Neural cell (in vitro differentiated cells): ENCODE measurements at regions not wholly inside any gene's neighbourhood (a gene's known extent, or its start where the extent isn't known, plus 50 kb on each side); places are given as distances from the start of the nearest gene placed in this dataset.

Experiments used
- H2AFZ ChIP-seq: fragments of 200-600, 300-800 bp; sonication (generic), shearing (Covaris generic); 2 replicates; pipeline ENCODE4 v1.6.0; 2014; ENCODE audit warnings: low read depth, mild to moderate bottlenecking, antibody characterized with exemption, low read length, moderate library complexity
- H3F3A ChIP-seq: fragments of 200-600 bp; shearing (Covaris generic); 2 replicates; pipeline ENCODE4 v1.6.1; 2016; ENCODE audit warnings: mild to moderate bottlenecking, moderate library complexity, mixed read lengths, antibody characterized with exemption, low read length; ENCODE audit not compliant: insufficient read depth, poor library complexity, severe bottlenecking
- H3K27ac ChIP-seq: fragments of 200-600, 300-800 bp; sonication (generic), shearing (Covaris generic); 2 replicates; pipeline ENCODE4 v1.5.1; 2014; ENCODE audit warnings: mild to moderate bottlenecking, low read length, moderate library complexity
- H3K27me3 ChIP-seq: fragments of 300-800, 200-600 bp; sonication (generic), shearing (Covaris generic); 2 replicates; pipeline ENCODE4 v1.6.0; 2014; ENCODE audit warnings: mild to moderate bottlenecking, low read depth, low read length, moderate library complexity; ENCODE audit not compliant: insufficient read depth
- H3K36me3 ChIP-seq: fragments of 300-800, 200-600 bp; sonication (generic), shearing (Covaris generic); 2 replicates; pipeline ENCODE4 v1.5.1; 2014; ENCODE audit warnings: mild to moderate bottlenecking, antibody characterized with exemption, low read length, moderate library complexity; ENCODE audit not compliant: insufficient read depth
- H3K4me2 ChIP-seq: fragments of 300-800, 200-600 bp; sonication (generic), shearing (Covaris generic); 2 replicates; pipeline ENCODE4 v1.6.0; 2014; ENCODE audit warnings: mild to moderate bottlenecking, low read length
- H3K4me3 ChIP-seq: fragments of 300-800, 200-600 bp; sonication (generic), shearing (Covaris generic); 2 replicates; pipeline ENCODE4 v1.5.1; 2014; ENCODE audit warnings: mild to moderate bottlenecking, low read length, moderate library complexity
- H3K79me2 ChIP-seq: fragments of 200-600 bp; shearing (Covaris generic); replicated peaks from 2 replicates; pipeline ENCODE4 v1.6.0; 2014; ENCODE audit warnings: mild to moderate bottlenecking, low read length, moderate library complexity; ENCODE audit not compliant: insufficient read depth
- H3K9ac ChIP-seq: fragments of 300-800, 200-600 bp; sonication (generic), shearing (Covaris generic); 2 replicates; pipeline ENCODE4 v1.6.1; 2016; ENCODE audit warnings: mild to moderate bottlenecking, low read length, mixed read lengths
- H3K9me2 ChIP-seq: fragments of 200-600 bp; shearing (Covaris generic); 2 replicates; pipeline ENCODE4 v1.6.1; 2016; ENCODE audit warnings: mild to moderate bottlenecking, low read length, mixed read lengths; ENCODE audit not compliant: insufficient read depth
- H3K9me3 ChIP-seq: fragments of 200-600, 300-800 bp; sonication (generic), shearing (Covaris generic); 2 replicates; pipeline ENCODE4 v1.6.1; 2016; ENCODE audit warnings: mild to moderate bottlenecking, mixed run types, low read length, moderate library complexity, mixed read lengths
- H4K20me1 ChIP-seq: fragments of 200-600 bp; shearing (Covaris generic); 2 replicates; pipeline ENCODE4 v1.6.1; 2016; ENCODE audit warnings: mild to moderate bottlenecking, mixed run types; ENCODE audit not compliant: insufficient read depth
- EP300 ChIP-seq: fragments of 450-650 bp; conservative IDR thresholded peaks from 2 replicates; pipeline ENCODE4 v1.6.1; 2014; ENCODE audit warnings: antibody characterized with exemption, mild to moderate bottlenecking, moderate library complexity; ENCODE audit not compliant: poor library complexity, severe bottlenecking
- EZH2 ChIP-seq: fragments of 200-600, 300-800 bp; shearing (Covaris generic), sonication (generic); IDR thresholded peaks from 2 replicates; pipeline ENCODE4 v1.6.1; 2014; ENCODE audit warnings: antibody characterized with exemption, low read length, borderline replicate concordance, mild to moderate bottlenecking; ENCODE audit not compliant: insufficient read depth, poor library complexity, severe bottlenecking
- MXI1 ChIP-seq: fragments of 450-650 bp; conservative IDR thresholded peaks from 2 replicates; pipeline ENCODE4 v1.6.1; 2014; ENCODE audit warnings: antibody characterized with exemption, mild to moderate bottlenecking; ENCODE audit not compliant: poor library complexity, severe bottlenecking
- POLR2AphosphoS5 ChIP-seq: IDR thresholded peaks from 2 replicates; pipeline ENCODE4 v1.6.1; 2012
- RAD21 ChIP-seq: fragments of 450-650 bp; conservative IDR thresholded peaks from 2 replicates; pipeline ENCODE4 v1.6.1; 2014; ENCODE audit warnings: antibody characterized with exemption, mild to moderate bottlenecking, moderate library complexity
- SMC3 ChIP-seq: fragments of 450-650 bp; conservative IDR thresholded peaks from 2 replicates; pipeline ENCODE4 v1.6.1; 2014; ENCODE audit warnings: antibody characterized with exemption, mild to moderate bottlenecking, moderate library complexity; ENCODE audit not compliant: poor library complexity
- TAF1 ChIP-seq: IDR thresholded peaks from 2 replicates; pipeline ENCODE4 v1.6.1; 2012; ENCODE audit warnings: low read depth
- TF ChIP-seq, protein P1 (sequence below): IDR thresholded peaks from 2 replicates; pipeline ENCODE4 v1.6.1; 2012; ENCODE audit warnings: borderline replicate concordance
- TF ChIP-seq, protein P2 (sequence below): fragments of 450-650 bp; IDR thresholded peaks from 2 replicates; pipeline ENCODE4 v1.5.1; 2014; ENCODE audit warnings: antibody characterized with exemption, mild to moderate bottlenecking, moderate library complexity; ENCODE audit not compliant: poor library complexity, severe bottlenecking

DNA sequence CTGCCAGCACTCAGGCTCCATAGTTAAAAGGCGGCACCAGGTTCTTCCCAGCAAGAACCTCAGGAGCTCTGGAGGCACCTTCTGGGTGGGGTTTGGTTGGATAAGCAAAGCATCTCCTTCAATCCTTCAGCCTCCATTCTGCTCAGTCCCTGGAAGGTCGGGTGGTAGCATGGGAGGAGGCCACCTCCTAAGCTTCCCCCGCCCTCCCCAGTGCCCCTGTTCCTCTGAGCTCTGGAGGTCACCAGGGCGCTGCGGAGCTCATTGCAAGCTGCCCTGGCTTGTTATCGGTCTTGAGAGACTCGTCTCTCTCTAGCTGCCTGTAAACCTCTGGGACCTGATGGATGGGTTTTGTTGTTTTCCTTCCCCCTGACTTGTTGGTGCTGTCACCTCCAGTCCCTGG is 124.8 kb downstream of the RPLP1 start:
- Histone ChIP-seq H3K27me3 (no peaks in the 10 kb centered on the region), H3K9ac (no peak overlapping the region), H3K4me2 (no peak overlapping the region), H2AFZ (no peak overlapping the region), H3F3A (no peaks in the 10 kb centered on the region), H3K79me2 (no peaks in the 10 kb centered on the region), H3K9me2 (no peaks in the 10 kb centered on the region), H3K9me3 (no peaks in the 10 kb centered on the region), H3K36me3 (no peaks in the 10 kb centered on the region), H3K4me3 (no peak overlapping the region), H4K20me1 (no peaks in the 10 kb centered on the region), H3K27ac (no peak overlapping the region)
- TF ChIP-seq EZH2 (no peak), EP300 (no peak), TAF1 (no peak), RAD21 (no peak), POLR2AphosphoS5 (no peak), MXI1 (no peak), SMC3 (no peak)
- TF ChIP-seq, protein P1, sequence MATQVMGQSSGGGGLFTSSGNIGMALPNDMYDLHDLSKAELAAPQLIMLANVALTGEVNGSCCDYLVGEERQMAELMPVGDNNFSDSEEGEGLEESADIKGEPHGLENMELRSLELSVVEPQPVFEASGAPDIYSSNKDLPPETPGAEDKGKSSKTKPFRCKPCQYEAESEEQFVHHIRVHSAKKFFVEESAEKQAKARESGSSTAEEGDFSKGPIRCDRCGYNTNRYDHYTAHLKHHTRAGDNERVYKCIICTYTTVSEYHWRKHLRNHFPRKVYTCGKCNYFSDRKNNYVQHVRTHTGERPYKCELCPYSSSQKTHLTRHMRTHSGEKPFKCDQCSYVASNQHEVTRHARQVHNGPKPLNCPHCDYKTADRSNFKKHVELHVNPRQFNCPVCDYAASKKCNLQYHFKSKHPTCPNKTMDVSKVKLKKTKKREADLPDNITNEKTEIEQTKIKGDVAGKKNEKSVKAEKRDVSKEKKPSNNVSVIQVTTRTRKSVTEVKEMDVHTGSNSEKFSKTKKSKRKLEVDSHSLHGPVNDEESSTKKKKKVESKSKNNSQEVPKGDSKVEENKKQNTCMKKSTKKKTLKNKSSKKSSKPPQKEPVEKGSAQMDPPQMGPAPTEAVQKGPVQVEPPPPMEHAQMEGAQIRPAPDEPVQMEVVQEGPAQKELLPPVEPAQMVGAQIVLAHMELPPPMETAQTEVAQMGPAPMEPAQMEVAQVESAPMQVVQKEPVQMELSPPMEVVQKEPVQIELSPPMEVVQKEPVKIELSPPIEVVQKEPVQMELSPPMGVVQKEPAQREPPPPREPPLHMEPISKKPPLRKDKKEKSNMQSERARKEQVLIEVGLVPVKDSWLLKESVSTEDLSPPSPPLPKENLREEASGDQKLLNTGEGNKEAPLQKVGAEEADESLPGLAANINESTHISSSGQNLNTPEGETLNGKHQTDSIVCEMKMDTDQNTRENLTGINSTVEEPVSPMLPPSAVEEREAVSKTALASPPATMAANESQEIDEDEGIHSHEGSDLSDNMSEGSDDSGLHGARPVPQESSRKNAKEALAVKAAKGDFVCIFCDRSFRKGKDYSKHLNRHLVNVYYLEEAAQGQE, result no peak
- TF ChIP-seq, protein P2, sequence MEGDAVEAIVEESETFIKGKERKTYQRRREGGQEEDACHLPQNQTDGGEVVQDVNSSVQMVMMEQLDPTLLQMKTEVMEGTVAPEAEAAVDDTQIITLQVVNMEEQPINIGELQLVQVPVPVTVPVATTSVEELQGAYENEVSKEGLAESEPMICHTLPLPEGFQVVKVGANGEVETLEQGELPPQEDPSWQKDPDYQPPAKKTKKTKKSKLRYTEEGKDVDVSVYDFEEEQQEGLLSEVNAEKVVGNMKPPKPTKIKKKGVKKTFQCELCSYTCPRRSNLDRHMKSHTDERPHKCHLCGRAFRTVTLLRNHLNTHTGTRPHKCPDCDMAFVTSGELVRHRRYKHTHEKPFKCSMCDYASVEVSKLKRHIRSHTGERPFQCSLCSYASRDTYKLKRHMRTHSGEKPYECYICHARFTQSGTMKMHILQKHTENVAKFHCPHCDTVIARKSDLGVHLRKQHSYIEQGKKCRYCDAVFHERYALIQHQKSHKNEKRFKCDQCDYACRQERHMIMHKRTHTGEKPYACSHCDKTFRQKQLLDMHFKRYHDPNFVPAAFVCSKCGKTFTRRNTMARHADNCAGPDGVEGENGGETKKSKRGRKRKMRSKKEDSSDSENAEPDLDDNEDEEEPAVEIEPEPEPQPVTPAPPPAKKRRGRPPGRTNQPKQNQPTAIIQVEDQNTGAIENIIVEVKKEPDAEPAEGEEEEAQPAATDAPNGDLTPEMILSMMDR, result no peak

DNA sequence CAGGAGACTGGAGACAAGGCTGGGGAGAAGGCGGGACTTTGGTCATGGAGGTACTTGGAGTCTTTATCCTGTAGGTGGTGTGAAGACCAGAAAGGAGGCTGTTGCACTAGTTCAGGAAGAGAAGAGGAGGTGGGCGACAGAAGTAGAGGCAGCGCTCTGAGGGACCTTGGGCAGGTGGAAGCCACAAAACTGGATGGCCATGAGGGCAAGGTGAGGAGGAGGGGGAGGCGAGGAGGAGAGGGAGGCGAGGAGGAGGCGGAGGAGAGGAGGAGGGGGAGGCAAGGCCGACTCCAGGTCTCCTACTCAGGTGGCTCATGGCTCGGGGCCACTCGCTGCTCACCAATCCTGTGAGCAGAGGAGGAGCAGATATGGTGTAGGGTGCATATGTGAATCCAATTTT is 125.6 kb downstream of the RPLP1 start:
- TF ChIP-seq RAD21 (no peak), TAF1 (no peak), SMC3 (no peak), EP300 (no peak), EZH2 (no peak), POLR2AphosphoS5 (no peak), MXI1 (no peak)
- TF ChIP-seq, protein P1, result no peak
- TF ChIP-seq, protein P2, result no peak
- no peak overlapping the region for H2AFZ ChIP-seq
- no peak overlapping the region for H3K9ac ChIP-seq
- no peaks in the 10 kb centered on the region for H3K36me3 ChIP-seq
- no peaks in the 10 kb centered on the region for H3K9me3 ChIP-seq
- no peak overlapping the region for H3K4me2 ChIP-seq
- no peaks in the 10 kb centered on the region for H4K20me1 ChIP-seq
- H3K4me3 ChIP-seq, result no peak overlapping the region
- no peaks in the 10 kb centered on the region for H3K27me3 ChIP-seq
- no peak overlapping the region for H3K27ac ChIP-seq
- no peaks in the 10 kb centered on the region for H3F3A ChIP-seq
- no peaks in the 10 kb centered on the region for H3K79me2 ChIP-seq
- H3K9me2 ChIP-seq, result no peaks in the 10 kb centered on the region
